ENCODE measurements at regions not wholly inside any gene's neighbourhood (a gene's known extent, or its start where the extent isn't known, plus 50 kb on each side); places are given as distances from the start of the nearest gene placed in this dataset.
"Not testable (repeated sequence)": the region's sequence is repeated elsewhere in the genome, so short reads cannot be mapped to it uniquely, and the experiment has no call there.

DNA sequence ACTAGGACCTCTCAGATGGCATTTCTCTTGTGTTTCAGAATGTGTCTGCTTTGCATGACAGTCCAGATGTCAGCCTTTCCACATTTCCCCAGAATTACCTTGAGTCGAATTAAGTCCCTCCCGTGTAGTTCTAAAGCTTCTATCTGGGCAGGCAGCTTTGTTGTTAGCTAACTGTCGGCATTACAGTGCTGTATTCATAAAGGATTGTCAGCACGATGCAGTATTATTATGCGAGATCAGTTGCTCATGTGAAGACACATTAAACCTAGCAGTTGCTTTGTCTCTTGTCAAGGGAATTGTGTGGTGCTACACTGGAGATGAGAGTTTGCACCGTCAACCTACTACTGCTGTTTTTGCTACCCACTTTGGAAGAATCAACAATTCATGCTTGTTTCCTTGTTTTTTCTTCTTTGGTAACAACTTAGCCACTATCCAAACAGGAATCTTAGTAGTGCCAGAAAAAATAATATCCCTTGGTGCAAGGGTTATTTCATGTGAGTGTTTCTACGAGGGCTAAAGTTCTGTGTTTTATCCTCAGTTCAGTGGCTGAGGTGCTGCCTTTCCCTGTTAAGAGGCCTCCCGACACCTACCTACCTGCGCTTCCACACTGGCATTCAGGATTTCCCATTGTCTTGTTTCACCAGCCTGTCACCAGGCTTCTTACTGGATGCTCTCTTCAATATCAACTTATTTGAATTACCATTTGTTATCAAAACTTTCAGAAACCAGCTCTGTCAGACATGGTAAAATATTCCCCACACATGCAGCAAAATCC lies 297.9 kb upstream of the G2E3 start:
- DNase-seq (ENCODE audit: low spot score) = no peak

DNA sequence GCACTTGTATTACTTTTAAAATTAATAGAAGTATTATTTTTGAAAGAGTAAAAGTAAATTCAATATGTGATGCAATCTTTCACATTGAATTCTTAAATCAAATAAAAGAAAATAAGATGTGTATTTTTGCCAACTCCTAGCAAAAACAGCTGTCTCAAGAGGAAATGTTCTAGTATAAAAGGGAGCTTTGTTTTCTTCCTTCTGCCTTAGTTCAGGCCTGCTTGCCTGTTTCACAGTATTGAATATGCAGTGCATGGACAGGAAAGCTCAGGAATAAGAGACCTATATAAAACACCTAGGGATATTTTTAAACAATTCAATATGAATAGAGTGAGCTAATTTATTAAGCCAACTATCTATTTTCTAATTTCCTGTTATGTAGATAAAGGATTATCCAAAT lies 294.8 kb upstream of the G2E3 start:
- DNase-seq (ENCODE audit: low spot score) = no peak

DNA sequence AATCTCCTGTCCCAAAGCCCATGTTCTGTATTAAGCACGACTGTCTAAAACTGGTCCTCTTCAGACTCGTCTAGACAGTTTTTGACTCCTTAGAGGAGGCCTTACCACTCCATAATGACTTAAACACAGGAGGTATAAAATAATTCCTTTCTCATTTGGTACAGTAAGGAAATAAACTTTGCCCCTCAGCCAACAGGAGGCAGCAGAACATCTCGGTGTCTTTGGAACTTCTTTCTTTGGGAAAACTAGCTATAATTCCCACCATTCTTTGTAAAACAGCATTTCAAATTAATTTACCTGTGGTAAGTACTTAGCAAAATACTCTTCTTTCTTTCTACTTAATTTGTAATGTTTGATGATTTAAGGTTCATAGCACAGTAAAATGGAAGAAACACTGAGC lies 292.7 kb upstream of the G2E3 start:
- no peak for DNase-seq (ENCODE audit: low spot score)

- no peak for DNase-seq (ENCODE audit: low spot score)
Measured at GRCh38 chr14:30267141-30267540, 291.8 kb upstream of the G2E3 start.

GRCh38 chr14:30270200-30271161 lies 288.5 kb upstream of the G2E3 start:
- DNase-seq (ENCODE audit: low spot score) = peak; percentile 76

GRCh38 chr14:30271811-30272323 lies 287.1 kb upstream of the G2E3 start:
- no peak for DNase-seq (ENCODE audit: low spot score)

DNA sequence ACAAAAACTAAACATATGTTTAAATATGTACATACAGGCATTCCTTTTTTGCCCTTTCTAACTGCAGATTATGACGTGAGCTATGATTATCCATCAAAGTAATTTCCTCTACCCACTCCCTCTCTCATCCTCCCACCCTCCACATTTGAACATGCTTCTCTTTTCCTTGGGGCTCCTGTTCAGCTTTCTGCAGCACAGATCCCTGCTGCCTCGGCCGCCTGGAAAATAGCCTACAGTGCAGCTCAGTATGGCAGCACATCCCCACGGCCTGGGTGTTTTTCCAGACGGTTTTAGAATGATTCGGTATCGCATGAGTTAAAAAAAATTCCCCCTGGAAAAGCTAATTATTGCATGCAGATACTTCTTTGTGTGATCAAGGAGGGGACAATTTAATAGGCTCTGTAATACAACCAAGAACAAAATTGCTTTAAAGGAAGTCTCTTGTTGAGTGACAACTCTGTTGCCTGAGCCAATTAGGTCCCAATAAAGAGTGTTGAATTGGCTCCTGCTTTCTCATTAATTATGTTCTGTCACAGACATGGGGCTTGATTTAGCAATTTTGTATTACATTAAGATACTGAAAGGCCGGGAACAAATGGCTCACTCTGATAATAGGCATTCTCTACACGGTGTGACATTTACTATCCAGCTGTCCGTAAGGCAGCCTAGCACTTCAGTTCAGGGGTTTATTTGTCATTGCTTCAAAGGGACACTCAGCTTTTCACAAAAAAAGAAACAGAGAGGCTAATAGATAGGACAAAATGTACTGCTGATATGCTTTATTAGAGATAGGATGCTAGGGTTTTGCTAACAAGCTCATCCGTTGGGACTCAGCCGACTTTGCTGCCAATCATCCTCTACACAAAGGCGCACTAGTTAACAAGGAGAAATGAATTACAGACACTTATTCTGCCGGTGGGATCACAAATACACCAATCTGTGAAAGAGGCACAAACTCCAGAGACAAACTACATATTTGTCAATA lies 285.8 kb upstream of the G2E3 start:
- no peak for DNase-seq (ENCODE audit: low spot score)

DNA sequence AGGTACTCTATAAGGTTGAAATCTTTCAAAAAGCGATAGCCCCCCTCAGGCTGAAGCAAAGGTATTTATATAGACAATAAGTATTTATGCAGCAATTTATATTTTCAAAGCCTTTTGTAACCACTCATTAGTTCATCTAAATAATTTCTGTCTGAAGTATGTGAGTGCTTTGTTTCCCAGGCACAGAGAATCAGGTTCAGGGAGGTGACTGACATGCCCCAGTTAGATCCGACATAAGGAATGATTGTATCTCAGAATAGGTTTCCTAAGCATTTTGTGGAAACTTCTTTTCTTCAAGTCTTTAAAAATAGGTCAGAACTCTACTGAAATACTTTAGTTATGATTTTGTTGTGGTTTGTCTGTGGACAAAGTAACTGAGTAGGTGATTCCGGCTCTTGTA lies 283.4 kb upstream of the G2E3 start:
- DNase-seq (ENCODE audit: low spot score) = no peak

- DNase-seq (ENCODE audit: low spot score) = no peak
Measured at GRCh38 chr14:30277268-30277667, 281.7 kb upstream of the G2E3 start.

DNA sequence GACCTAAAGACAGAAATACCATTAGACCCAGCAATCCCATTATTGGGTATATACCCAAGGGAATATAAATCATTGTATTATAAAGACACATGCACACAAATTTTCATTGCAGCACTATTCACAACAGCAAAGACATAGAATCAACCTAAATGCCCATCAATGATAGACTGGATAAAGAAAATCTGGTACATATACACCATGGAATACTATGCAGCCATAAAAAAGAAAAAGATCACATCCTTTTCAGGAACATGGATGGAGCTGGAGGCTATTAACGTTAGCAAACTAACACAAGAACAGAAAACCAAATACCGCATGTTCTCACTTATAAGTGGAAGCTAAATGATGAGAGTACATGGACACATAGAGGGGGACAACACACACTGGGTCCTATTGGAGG lies 280.1 kb upstream of the G2E3 start:
- not testable (repeated sequence) for DNase-seq (ENCODE audit: low spot score)

- no peak for DNase-seq (ENCODE audit: low spot score)
Measured at GRCh38 chr14:30283822-30284446, 275.0 kb upstream of the G2E3 start.

GRCh38 chr14:30284808-30285207 lies 274.1 kb upstream of the G2E3 start:
- no peak for DNase-seq (ENCODE audit: low spot score)

DNA sequence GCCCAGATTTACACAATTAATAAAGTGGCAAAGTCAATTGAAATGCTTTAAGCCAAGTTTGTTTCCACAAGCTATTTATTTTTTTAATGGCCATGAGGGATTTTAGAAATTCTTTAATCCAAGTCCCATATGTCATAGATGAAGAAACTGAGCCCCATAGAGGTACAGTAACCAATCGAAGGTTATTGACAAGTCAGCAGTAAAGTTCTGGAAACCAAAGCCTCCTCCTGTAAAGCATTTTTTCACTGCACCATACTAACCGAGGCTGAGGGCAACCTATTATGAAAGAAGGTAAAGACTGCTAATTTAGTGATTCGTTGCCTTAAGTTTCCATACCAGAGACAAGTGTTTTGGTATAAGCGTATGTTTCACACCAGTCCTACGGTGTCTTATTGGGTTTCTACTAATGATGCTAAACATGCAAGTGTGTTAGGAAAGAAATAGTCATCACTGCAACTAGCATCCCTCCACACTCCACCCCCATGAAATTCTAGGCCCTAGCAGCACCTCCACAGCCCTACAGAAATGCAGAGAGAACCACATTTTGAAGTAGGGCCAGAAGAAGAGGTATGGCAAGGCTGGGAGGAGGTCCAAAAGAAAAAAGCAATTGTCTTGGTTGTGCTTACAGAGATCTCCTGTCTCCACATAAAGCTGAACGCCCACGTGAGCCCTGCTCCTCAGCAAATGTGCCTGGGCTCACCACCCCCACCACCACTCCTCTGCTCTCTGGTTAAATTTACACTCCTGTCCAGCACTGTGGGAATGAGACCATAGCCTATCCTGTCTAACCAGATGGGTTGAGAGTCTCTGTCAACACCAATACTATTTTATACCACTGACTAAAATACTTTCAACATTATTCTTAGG lies 271.1 kb upstream of the G2E3 start:
- DNase-seq (ENCODE audit: low spot score) = no peak

DNA sequence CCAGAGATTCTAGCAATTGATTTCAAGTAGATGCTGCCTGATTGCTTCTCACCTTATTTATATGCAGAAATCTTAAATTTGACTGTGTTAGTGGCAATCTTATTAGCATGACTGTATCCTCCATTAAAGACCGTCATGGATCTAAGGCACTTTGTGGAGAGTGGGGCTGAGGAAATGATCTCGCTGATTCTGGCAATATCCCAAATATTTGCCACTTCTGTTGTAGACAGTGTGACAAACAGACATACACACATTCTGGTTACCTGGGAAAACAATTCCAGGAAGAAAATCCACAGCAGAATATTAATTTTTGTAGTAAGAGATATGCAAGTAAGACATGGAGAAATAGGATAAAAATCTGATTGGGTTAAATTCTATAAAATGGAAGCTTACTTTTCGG lies 269.0 kb upstream of the G2E3 start:
- DNase-seq (ENCODE audit: low spot score) = no peak

- DNase-seq (ENCODE audit: low spot score) = no peak
Measured at GRCh38 chr14:30291216-30291615, 267.7 kb upstream of the G2E3 start.

DNA sequence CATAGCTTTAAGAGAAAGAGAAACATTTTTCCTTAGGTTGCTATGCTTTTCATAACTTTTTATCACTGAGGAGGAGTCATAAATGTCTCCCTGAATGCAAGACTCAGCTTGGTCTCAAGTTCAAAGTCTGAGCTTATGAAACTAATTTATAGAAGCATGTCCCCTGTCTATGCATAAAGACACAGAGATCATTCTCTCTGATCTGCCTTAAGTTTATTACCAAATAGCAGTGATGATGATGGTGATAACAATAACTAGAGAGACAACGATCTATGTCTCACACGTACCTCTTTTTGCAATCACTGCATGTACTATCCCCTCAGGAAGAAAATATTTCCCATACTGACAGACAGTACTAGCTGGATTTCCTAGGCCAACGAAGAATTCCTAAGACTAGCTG lies 266.4 kb upstream of the G2E3 start:
- no peak for DNase-seq (ENCODE audit: low spot score)

DNA sequence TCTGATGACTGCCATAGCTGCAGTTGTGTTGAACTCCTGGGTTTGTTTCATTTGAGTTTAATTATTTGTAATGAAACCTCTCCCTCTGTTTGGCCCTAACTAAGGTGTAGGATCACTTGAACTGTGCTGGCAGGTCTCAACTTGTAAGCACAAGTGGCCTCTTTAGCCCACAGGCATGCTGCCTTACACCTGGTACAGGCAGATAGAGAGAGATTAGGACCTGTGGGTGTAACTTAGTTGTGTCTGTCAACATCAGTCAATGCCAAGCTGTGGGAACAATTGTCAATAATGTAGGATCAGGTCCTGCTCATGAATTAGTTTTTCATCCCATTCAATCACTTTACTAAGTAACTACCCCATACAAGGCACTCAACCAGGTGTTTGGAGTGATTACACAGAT lies 263.0 kb upstream of the G2E3 start:
- DNase-seq (ENCODE audit: low spot score) = no peak

GRCh38 chr14:30296931-30297405 lies 262.0 kb upstream of the G2E3 start:
- no peak for DNase-seq (ENCODE audit: low spot score)

- no peak for DNase-seq (ENCODE audit: low spot score)
Measured at GRCh38 chr14:30297876-30298795, 260.8 kb upstream of the G2E3 start.

All from left forelimb (tissue), 1 donor.